GM12878 (cell line): ENCODE measurements at regions not wholly inside any gene's neighbourhood (a gene's known extent, or its start where the extent isn't known, plus 50 kb on each side); places are given as distances from the start of the nearest gene placed in this dataset.

Experiments used
- ATAC-seq: fragments of 200-7000 bp; cut with Tn5 transposase; 3 replicates; pipeline ENCODE4 v1.9.1; 2020; ENCODE audit warnings: mild to moderate bottlenecking, moderate library complexity
- BruUV-seq: library from RNA; stranded (reverse); fragments of 400-500 nt; replicated peaks from 2 replicates; lab custom pipeline; 2021; lab: Mats Ljungman, UMichigan
- CTCF ChIA-PET: fragments of 300-600 bp; sonication (Branson Sonifier 250); formaldehyde crosslinking; extraction: SDS; loops from one replicate; lab custom pipeline; 2021; ENCODE audit warnings: inconsistent platforms; lab: Yijun Ruan, JAX
- POLR2A ChIA-PET: fragments of 350-600 bp; formaldehyde crosslinking; extraction: SDS; loops from one replicate; lab custom pipeline; 2021; ENCODE audit warnings: inconsistent platforms; lab: Charles Lee
- RAD21 ChIA-PET: fragments of 300-600 bp; sonication (Branson Sonifier 250); formaldehyde crosslinking; loops from one replicate; lab custom pipeline; 2023; ENCODE audit warnings: antibody characterized with exemption; ENCODE audit not compliant: unreplicated experiment; lab: Charles Lee
- SMC1A ChIA-PET: fragments of 300-600 bp; sonication (Branson Sonifier 250); formaldehyde crosslinking; loops from one replicate; lab custom pipeline; 2023; ENCODE audit not compliant: unreplicated experiment, uncharacterized antibody; lab: Charles Lee
- DNase-seq: peaks from one replicate; pipeline ENCODE4 v3.0.0-alpha.2; 2011; ENCODE audit warnings: low read depth, low spot score
- FAIRE-seq: peaks from 3 replicates; lab custom pipeline; 2011; peaks lifted over from hg19 to GRCh38; lab: Jason Lieb, UNC
- H2AFZ ChIP-seq: 2 replicates; pipeline ENCODE4 v1.6.0; 2011; ENCODE audit warnings: low read depth, low read length, control low read depth; ENCODE audit not compliant: control insufficient read depth
- H3K27ac ChIP-seq: 2 replicates; pipeline ENCODE4 v1.5.1; 2011; ENCODE audit warnings: control low read depth; ENCODE audit not compliant: control insufficient read depth, insufficient read depth
- H3K27me3 ChIP-seq, 2 experiments: replicated peaks in 1 of 2; 2 replicates each; pipeline versions ENCODE4 v1.6.0 to v1.6.1; 2011; ENCODE audit warnings: low read length in 1 of 2; ENCODE audit not compliant: control insufficient read depth in 2 of 2, insufficient read depth in 2 of 2
- H3K36me3 ChIP-seq, 2 experiments: 2 replicates each; pipeline ENCODE4 v1.5.1; 2011; ENCODE audit warnings: low read length in 1 of 2; ENCODE audit not compliant: control insufficient read depth in 2 of 2, insufficient read depth in 2 of 2
- H3K4me1 ChIP-seq: 2 replicates; pipeline ENCODE4 v1.6.1; 2011; ENCODE audit warnings: mild to moderate bottlenecking, low read length, moderate library complexity, mixed read lengths; ENCODE audit not compliant: control insufficient read depth, insufficient read depth
- H3K4me2 ChIP-seq: 2 replicates; pipeline ENCODE4 v1.6.0; 2011; ENCODE audit warnings: control low read depth; ENCODE audit not compliant: control insufficient read depth, insufficient read depth
- H3K4me3 ChIP-seq: fragments of 200-600 bp; sonication (generic); 2 replicates; pipeline ENCODE4 v1.5.1; 2016
- H3K79me2 ChIP-seq: 2 replicates; pipeline ENCODE4 v1.6.0; 2011; ENCODE audit warnings: low read length; ENCODE audit not compliant: control insufficient read depth, insufficient read depth
- H3K9ac ChIP-seq: 2 replicates; pipeline ENCODE4 v1.8.0; 2011; ENCODE audit warnings: low read length, control low read depth, mixed read lengths; ENCODE audit not compliant: control insufficient read depth, insufficient read depth
- H3K9me3 ChIP-seq: replicated peaks from 3 replicates; pipeline ENCODE4 v1.5.1; 2011; ENCODE audit warnings: mild to moderate bottlenecking, low read length; ENCODE audit not compliant: control insufficient read depth, insufficient read depth
- H4K20me1 ChIP-seq: 2 replicates; pipeline ENCODE4 v1.6.0; 2011; ENCODE audit not compliant: control insufficient read depth, insufficient read depth
- HDAC6 ChIP-seq: fragments of 200-600 bp; sonication (generic); IDR thresholded peaks from one replicate; pipeline ENCODE4 v1.8.0; 2017; ENCODE audit warnings: antibody characterized with exemption; ENCODE audit not compliant: unreplicated experiment
- KAT2A ChIP-seq: conservative IDR thresholded peaks from 2 replicates; pipeline ENCODE4 v1.6.1; 2011; ENCODE audit warnings: low read depth, low read length; ENCODE audit not compliant: control insufficient read depth
- MEF2A ChIP-seq: IDR thresholded peaks from 2 replicates; pipeline ENCODE4 v1.6.1; 2011; ENCODE audit warnings: low read depth, mild to moderate bottlenecking, low read length, moderate library complexity; ENCODE audit not compliant: insufficient read depth
- NFIC ChIP-seq: IDR thresholded peaks from 2 replicates; pipeline ENCODE4 v1.6.1; 2012; ENCODE audit warnings: low read depth, mild to moderate bottlenecking, inconsistent platforms, low read length, moderate library complexity
- PKNOX1 ChIP-seq: fragments of 450-650 bp; IDR thresholded peaks from 2 replicates; pipeline ENCODE4 v1.6.1; 2016; ENCODE audit warnings: mild to moderate bottlenecking
- PRDM15 ChIP-seq: fragments of 450-650 bp; formaldehyde crosslinking; IDR thresholded peaks from 2 replicates; pipeline ENCODE4 v1.4.0; 2020; ENCODE audit warnings: mild to moderate bottlenecking, moderate library complexity
- RELA ChIP-seq: fragments of 450-650 bp; IDR thresholded peaks from 2 replicates; pipeline ENCODE4 v1.8.0; 2014; ENCODE audit warnings: borderline replicate concordance; ENCODE audit not compliant: partially characterized antibody
- SMAD5 ChIP-seq: IDR thresholded peaks from 2 replicates; pipeline ENCODE4 v1.6.1; 2016; ENCODE audit warnings: antibody characterized with exemption, low read depth
- WGBS: methylation state at CpG from one replicate; pipeline ENCODE4 v1.1.6; 2016; ENCODE audit warnings: low lambda C conversion rate; ENCODE audit not compliant: insufficient replicate concordance, insufficient coverage; ENCODE audit errors: missing lambda C conversion rate; 5-methylcytosine and 5-hydroxymethylcytosine counted together
- in situ Hi-C: fragments of 300-500 bp; cut with MboI; formaldehyde crosslinking; loops from 9 replicates; pipeline ENCODE4 v1.14.3; 2018; ENCODE audit warnings: mixed read lengths
- intact Hi-C: fragments of 100-400 bp; cut with micrococcal nuclease; formaldehyde crosslinking; loops from one replicate; pipeline ENCODE4 v1.14.2; 2022; ENCODE audit not compliant: unreplicated experiment

DNA sequence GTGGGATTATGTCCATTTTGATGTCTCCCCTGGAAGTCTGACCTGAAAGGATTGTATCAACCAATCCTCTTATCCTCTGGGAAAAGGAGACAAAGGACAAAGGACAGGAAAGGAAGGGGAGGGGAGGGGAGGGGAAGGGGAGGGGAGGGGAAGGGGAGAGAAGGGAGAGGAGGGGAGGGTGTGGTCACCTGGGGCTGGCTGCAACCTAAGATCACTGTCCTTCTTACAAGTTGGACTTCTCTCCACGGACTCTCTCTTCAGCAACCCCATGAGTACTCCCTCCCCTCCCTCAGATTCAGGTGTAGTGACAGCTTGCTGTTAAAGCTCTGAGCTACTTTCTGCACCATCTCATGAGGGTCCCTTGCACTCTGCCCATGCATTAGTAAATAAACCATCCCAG lies 58.9 kb upstream of the KLHL31 start:
- H3K4me2 ChIP-seq, result no peak overlapping the region
- H3K9me3 ChIP-seq, result no peaks in the 10 kb centered on the region
- ChIA-PET RAD21 (interaction anchor here (1.2 to 3.4 kb wide), 3 partner anchors 228 to 232 kb away, joined by 5 to 18 read pairs (median 9); no protein-coding TSS in a partner anchor), POLR2A (no interaction called here)
- no peak overlapping the region for H2AFZ ChIP-seq
- no peaks in the 10 kb centered on the region for H3K4me1 ChIP-seq
- H3K27ac ChIP-seq, result no peak overlapping the region
- in situ Hi-C loops, result no loop called here
- no TSS peak for BruUV-seq
- no peaks in the 10 kb centered on the region; a peak in 1 of 4 replicates for H3K27me3 ChIP-seq
- intact Hi-C loops, result loop anchor here (10.0 kb wide), 1 partner anchor 470 kb away; no protein-coding TSS in a partner anchor
- H3K4me3 ChIP-seq, result no peak overlapping the region
- TF ChIP-seq SMAD5, result no peak
- no peak for TF ChIP-seq NFIC
- no peak for TF ChIP-seq PKNOX1
- no peak for TF ChIP-seq MEF2A
- no peak for TF ChIP-seq KAT2A
- no peak for TF ChIP-seq HDAC6
- TF ChIP-seq PRDM15, result no peak
- no peak for TF ChIP-seq RELA
- TF ChIP-seq, all 136 proteins: peak for 0
- CTCF ChIA-PET, result interaction anchor here (1.1 to 13.6 kb wide), 18 partner anchors 7 to 241 kb away, joined by 3 to 261 read pairs (median 6); no protein-coding TSS in a partner anchor
- DNase-seq (no peak), ATAC-seq (no peak), FAIRE-seq (no peak)
- SMC1A ChIA-PET, result interaction anchor here (0.9 to 6.2 kb wide), 8 partner anchors 10 to 981 kb away, joined by 3 to 42 read pairs (median 4); no protein-coding TSS in a partner anchor
- no peaks in the 10 kb centered on the region for H3K36me3 ChIP-seq
- H3K9ac ChIP-seq, result no peak overlapping the region
- 0% methylated on average over 1 of the region's 1 CpG for WGBS
- no peaks in the 10 kb centered on the region for H3K79me2 ChIP-seq
- no peaks in the 10 kb centered on the region for H4K20me1 ChIP-seq
